HG02870 (cell line): ENCODE measurements at regions not wholly inside any gene's neighbourhood (a gene's known extent, or its start where the extent isn't known, plus 50 kb on each side); places are given as distances from the start of the nearest gene placed in this dataset.

Experiments
- ATAC-seq: cut with Tn5 transposase; IDR thresholded peaks from one replicate; pipeline ENCODE4 v1.9.1; 2021; ENCODE audit warnings: mild to moderate bottlenecking, moderate library complexity; ENCODE audit not compliant: unreplicated experiment

GRCh38 chr5:145510769-145511168 is 324.4 kb downstream of the PRELID2 start:
- no peak for ATAC-seq

DNA sequence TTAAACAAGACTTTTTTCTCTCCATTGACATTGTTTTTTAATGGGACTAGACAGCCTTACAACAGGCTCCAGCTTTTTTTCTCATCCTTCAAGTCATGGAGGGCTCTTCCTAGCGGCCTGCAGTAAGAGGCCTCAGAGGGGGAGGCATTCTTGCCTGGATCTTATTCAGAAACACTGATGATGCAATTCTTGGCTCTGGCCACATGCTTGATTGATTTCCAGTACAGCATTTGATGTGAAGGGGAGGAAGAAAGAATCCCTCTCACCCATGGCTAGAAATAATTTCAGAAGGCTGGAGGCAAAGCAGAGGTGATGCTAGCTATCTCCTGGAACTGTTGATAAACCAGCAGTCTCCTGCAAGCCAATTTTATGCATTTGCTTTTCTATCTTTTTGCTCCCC is 324.8 kb downstream of the PRELID2 start:
- ATAC-seq, result no peak

GRCh38 chr5:145509336-145510136 is 325.6 kb downstream of the PRELID2 start:
- ATAC-seq, result no peak

GRCh38 chr5:145506185-145506850 is 328.8 kb downstream of the PRELID2 start:
- ATAC-seq, result no peak

DNA sequence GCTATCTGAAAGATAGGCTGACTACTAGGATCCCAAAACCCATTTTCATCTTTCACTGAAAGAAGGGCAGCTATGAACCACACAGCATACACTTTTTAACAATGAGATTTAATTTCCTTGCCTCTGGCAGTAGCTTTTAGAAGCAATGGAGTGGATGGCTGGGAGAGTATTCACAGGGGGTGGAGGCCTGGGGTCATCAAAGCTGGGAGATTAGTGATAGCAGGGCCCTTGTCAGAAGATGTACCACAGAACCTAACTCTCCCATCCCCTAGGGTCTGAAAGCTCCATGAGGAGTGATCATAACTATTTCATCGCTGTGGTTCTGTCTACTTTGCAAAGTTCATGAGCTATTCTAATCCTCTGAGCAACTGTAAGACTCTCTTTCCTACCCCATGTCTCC is 332.2 kb downstream of the PRELID2 start:
- no peak for ATAC-seq

GRCh38 chr5:145500710-145501109 is 334.4 kb downstream of the PRELID2 start:
- ATAC-seq, result no peak

DNA sequence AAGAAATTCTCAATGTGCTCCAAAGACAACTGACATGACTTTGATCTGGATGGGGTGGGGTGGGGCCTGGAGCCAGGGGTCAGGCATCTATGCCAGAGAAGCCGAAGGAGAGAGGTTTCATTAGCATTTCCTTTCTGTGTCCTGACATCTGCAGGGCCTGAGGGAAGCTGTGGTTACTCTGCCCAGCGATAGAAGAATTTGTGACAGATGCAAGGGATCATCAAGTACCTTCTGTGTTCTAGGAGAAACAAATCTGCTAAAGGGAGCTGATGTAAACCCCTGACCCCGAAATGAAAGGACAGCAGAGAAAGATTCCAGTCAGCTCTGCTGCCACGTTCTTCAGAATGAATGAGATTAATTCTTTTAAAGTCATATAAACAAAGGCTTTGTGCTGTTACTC is 335.7 kb downstream of the PRELID2 start:
- no peak for ATAC-seq

DNA sequence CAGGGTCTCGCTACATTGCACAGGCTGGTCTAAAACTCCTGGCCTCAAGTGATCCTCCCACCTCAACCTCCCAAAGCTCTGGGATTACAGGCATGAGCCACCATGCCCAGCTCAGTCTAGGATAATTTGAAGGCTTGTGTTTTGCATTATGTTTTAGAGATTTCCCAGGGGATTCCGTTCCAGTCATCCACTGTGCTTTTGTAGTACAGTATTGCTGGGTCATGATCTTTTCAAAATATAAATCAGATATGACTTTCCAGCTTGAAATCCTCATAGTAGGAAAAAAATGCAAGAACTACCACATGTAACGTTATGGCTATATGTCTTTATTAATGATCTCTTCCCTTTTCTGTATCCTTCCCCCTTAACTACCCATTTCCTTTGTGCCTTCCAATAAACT is 338.1 kb downstream of the PRELID2 start:
- no peak for ATAC-seq

DNA sequence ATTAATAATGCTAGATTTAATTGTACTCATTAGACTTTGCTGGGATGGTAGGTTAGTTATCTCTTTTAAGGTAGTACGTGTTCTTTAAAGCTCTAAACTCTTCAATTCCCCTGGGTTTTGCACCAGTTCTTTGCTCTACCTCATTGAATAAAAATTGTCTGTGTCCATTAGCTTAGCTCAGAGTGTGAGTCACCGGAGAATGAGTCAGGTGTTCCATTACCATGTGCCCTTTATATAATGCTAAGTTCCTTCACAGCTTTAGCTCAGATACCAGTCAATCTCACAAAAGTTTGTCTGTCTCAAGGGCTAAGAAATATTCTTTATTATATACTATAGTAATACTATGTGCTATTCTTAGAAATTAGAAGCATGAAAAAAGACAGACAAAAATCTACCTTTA is 339.4 kb downstream of the PRELID2 start:
- ATAC-seq, result no peak

GRCh38 chr5:145495196-145495595 is 339.9 kb downstream of the PRELID2 start:
- no peak for ATAC-seq

DNA sequence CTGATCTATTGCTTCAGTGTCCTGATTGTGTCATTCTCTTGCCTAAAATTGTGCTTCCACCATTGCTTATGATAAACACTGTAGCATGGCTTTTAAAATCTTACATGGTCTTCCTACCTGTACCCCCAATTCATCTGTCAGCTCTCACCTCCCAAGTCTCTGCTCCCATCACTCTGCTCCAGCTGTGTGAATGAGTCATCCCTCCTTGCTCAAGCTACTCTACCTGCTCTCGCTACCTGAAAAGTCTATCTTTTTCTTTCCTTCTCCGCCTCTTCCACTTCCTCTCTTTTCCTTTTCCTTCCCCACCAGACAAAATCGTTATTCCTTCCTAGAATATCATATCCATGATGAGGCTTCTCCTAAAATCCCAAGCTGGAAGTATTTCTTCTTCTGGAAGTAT is 341.7 kb downstream of the PRELID2 start:
- ATAC-seq, result no peak

- no peak for ATAC-seq
These were observed 345.6 kb downstream of the PRELID2 start for GRCh38 chr5:145489516-145489915.

DNA sequence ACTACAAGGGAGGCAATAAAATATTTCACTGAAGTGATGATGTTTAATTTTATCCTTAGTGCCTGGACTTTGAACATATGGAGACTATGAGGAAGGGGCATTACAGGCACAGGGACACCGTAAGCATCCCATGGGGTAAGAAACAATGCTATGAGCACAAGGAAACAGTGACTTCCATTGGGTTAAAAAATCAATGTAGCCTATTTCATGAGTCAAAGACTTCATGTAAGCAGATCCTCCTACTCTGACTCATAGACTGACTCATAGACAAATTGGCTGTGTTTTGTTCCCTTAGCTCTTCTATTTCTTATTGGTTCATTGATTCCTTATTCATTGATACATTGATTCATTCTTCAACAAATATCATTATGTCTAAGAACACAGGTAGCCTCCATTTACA is 351.0 kb downstream of the PRELID2 start:
- no peak for ATAC-seq

GRCh38 chr5:145483212-145483611 is 351.9 kb downstream of the PRELID2 start:
- ATAC-seq, result no peak

- ATAC-seq, result no peak
These were observed 355.3 kb downstream of the PRELID2 start for GRCh38 chr5:145479857-145480256.

DNA sequence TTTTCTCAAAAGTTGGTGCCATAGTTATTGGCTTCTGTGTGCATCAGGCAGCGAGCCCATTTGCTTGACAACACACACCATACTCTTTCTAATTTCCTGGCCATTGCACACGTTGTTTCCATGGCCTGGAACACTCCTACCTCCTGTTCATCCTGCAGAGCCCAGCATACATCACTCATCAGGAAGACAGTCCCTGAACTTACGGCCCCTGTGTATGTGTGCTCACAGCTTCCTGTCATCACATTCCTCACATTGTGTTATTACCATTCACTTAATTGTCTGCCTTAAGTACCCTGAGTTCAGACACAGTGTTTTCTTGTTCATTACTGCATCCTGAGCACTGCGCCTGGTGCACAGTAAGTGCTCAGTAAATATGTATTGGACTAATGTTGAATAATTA is 355.9 kb downstream of the PRELID2 start:
- ATAC-seq, result no peak

DNA sequence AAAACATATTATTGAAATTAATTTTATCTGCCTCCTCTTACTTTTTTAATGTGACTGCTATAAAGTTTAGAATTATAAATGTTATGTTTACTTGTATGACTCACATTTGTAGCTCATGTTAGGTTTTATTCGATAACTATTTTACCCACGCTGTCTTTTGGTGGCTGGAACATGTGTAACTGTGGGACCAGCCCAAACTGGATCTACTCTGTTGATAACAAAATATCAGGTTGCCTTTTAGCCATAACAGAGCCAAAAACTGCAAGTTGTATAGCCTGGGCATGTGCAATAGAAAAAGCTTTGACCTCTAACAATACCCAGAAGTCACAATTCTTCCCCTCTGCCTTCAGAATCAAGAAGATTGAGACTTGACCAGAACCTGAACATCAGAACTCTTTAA is 356.5 kb downstream of the PRELID2 start:
- ATAC-seq, result no peak

GRCh38 chr5:145473042-145473642 is 362.0 kb downstream of the PRELID2 start:
- no peak for ATAC-seq

DNA sequence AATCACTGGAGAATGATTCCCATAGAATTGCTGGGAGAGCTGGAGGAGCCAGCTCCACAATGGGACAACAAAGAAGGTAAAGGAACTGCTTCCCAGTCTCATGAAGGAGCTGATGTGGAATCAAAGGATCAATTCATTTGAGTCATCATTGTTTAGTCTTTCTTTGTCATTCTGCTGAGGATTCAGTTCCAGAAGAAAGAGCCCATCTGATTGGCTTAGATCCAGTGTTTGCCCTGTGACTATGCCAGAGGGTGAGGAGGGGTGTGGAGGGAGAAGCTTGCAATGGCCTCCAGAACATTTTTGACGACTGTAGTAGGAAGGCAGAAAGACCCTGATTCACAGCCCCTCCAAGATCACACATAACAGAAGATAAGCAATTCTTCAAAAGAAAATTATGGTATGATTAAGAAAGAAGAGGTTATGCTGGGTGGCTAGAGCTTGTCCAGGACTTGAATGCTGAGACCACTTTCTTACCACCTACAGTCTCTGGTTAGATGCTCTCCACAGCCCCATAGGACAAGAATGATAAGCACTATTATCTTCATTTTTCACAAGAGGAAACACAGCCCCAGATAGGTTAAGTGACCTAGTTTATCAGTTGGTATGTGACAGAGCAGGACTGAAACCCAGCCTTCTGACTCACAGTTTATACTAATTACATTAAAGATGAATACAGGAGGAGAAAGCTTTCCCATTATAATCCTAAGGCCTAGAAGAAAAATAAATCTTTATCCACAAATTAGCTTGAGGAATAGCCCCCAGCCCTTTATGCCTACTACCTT is 363.1 kb downstream of the PRELID2 start:
- no peak for ATAC-seq

GRCh38 chr5:145471026-145471425 is 364.1 kb downstream of the PRELID2 start:
- no peak for ATAC-seq

DNA sequence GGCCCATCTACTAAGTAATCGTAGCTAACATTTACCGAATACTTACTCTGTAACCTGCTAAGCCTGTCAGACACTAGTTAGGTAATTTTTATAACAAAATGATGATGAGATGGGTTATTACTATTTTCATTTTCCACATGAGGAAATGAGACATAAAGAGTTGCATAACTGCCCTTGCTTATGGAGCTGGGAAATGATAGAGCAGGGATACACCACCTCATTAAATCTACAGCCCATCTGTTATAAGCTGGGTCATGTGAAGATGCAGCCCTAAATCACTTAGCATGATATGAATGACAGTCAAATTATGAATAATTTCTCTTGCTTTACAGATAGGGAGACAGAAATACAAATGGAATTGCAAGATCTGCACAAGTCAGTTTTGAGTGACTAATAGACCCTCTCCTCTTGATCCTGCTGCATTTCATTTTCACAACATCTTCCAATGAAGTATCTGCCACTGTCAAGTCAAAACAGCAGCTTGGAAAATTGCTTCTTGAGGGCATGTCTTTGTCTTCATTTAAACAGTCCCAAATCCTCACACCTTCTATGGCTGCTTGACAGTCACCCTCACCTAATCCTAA is 364.7 kb downstream of the PRELID2 start:
- ATAC-seq, result no peak
